Left lobe of liver (tissue), 2 donors: ENCODE measurements at regions not wholly inside any gene's neighbourhood (a gene's known extent, or its start where the extent isn't known, plus 50 kb on each side); places are given as distances from the start of the nearest gene placed in this dataset.

Experiments used
- ATAC-seq: fragments of 200-7000 bp; cut with Tn5 transposase; one replicate; pipeline ENCODE4 v1.9.1; 2020; ENCODE audit warnings: mild to moderate bottlenecking, moderate library complexity
- DNase-seq: peaks from one replicate; pipeline ENCODE4 v3.0.0-alpha.2; 2020; ENCODE audit warnings: low spot score
- donor health status: DM: no; HTN: no; CAD: no; lungs with moderate emphysema.
- donor health status: DM: no; HTN: yes; CAD: no.

DNA sequence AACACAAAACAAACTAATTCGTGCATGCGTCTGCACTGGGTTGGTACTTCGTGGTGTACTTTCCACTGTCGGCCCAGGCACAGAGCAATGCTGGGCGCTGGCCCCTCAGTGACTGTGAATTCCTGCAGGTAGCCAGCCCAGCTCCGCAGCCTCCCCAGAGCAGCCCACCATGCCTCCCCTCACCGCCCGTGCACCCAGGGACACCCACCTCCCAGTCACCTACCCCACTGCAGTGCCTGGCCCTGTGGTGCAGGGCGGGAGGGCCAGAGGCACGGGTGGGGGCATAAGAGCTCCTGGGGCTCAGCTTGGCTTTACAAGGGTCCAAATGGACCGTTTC, 93.1 kb upstream of the ZNF507 start:
- no peak for DNase-seq
- ATAC-seq: no peak

DNA sequence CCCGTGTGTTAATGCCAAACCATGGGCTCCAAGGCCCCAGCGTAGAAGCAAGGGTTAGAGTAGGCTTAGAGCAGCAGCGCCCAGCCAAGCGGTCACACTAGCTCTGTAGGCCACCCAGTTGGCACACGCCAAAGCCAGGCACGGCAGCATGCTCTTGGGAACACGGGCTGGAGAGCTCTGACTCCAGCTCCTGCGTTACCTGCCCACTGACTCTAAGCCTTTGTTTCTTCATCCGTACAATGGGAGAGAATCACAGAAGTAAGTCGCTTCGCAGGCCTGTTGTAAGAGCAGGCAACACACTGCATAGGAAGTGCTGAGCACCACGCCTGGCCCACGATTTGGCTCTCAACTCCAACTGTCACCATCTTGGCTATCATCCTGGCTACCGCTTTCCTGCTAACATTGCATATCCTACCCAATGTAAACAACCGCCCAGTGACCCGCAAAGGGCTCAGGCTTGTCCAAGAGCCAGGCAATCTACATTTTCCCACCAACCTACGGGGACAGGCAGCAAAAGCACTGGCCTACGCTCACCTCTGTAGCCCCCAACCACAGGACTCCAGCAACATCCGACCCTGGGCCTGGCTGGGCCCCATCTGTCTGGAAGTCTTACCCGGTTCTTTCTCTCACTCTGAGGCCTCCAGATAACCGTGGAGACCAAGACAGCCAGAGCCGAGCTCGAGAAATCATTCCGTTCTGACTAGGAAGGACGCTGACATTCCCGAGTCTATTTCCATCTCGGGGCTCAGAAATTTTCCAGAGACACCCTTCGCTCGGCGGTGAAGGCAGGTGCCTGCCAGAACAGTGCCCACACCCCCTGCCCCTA, 91.5 kb upstream of the ZNF507 start:
- ATAC-seq (no peak), DNase-seq (no peak)

DNA sequence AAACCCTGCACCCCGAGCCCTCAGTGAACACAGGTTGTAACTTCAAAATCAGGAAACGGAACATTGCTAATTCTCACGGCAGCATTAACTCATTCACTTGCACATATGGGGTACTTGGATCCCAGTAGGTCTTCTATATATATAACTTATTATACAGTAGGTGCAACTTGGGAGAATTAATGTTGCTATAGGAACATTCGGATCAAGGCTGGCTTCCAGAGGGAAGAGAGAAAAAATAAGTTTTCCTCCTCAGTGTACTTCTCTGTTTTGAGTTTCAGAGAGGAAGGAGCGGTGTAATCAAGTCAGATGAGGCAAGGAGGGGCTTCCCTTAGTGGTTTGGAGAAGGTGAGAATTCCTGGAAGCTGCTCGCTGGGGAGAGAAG, 90.9 kb upstream of the ZNF507 start:
- no peak for ATAC-seq
- DNase-seq: no peak

DNA sequence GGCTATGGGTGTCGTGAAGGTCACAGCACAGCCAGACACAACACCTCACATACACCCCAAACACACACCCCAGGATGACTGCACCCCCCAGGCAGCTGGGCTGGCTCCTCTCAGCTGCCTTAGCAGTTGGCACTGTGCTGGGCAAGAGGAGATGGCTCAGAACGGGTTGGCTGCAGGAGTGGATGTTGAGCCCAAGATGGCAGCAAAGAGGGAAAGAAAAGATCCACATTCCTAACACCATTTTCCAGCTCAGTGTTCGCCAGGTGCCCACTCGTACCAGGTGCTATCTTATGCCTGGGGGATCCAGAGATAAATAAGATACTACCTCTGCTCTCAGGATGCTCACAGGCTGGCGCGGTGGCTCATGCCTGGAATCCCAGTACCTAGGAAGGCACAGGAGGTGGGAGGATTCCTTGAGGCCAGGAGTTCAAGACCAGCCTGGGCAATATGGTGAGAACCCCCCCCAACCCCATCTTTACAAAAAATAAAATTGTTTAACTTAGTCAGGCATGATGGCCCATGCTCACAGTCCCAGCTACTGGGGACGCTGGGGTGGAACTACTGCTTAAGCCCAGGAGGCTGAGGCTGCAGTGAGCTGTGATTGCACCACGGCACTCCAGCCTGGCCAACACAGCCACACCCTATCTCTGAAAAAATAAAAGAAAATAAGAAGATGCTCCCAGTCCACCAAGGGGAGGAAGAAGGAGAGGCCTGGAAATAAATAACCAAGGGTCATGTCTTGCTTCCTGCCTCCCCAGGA, 89.7 kb upstream of the ZNF507 start:
- no peak for ATAC-seq
- DNase-seq: no peak

DNA sequence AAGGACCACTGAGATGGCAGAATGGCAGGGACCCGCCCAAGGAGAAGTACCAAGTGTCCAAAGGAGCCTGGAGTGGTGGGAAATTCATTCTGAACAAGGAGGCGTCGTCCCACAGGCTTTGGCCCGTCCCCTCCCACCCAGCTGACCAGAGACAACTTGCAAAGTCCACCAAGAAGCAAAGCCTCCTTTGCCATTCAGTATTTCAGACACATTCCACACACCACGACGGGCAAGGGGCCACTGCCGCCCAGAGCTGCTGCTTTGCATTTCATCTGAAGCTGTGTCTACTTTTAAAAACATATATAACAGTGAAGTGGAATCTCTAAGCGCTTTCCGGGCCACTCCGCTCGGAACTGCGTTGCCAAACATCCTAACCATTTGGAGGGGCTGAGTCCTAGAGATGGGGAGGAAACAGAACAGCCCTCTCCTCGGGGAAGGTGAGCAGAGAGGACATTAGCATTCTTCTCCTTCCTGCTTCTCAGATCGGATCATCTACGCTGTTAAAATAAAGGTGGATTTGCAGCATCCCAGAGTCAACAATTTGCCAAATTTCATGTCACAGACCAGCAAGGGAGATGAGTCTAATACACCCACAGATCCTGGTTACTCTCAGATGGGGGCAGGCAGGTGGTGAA, 89.0 kb upstream of the ZNF507 start:
- ATAC-seq: no peak
- no peak for DNase-seq

DNA sequence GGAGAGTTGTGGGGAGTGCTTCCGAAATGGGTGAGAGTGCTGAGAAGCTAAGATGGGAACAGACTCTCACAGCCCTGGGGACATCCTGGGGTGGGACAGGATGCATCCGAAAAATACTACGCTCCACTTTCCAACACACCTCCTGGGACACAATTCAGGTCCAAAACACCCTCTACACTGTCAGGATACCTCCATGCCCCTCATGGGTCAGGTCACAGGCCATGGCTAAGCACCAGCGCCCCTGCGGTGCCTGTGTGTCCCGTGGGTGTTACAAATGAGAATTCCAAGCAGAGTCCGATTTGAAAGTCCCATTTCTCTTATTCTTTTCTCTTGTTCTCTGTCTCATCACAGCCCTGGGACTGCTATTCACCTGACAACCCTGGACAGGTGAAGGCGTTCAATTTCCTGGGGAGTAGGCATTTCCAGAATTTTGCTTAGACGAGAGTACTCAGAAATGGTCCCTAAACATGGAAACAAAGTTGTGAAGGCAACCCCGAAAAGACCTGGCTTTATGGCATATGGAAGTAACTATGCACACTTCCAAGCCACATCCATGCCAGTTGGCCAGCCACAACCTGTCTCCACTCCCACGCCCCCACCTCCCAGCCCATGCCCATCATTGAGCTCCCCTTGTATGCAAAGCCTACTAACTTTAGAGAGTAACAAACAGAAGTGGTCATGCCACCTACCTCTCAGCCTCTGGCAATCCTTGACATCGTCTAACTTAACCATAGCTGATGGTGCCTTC, 87.9 kb upstream of the ZNF507 start:
- ATAC-seq (no peak), DNase-seq (no peak)

DNA sequence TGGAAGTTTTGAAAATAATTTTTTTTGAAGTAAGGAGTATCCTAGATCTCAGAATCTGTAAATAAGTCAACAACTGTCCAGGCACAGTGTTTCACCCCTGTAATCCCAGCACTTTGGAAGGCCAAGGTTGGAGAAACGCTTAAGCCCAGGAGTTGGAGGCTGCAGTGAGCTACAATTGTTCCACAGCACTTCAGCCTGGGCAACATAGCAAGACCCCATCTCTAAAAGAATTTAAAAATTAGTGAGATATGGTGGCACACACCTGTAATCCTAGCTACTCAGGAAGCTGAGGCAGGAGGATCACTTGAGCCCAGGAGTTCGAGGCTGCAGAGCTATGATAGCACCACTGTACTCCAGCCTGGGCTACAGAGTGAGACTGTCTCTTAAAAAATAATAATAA, 87.2 kb upstream of the ZNF507 start:
- ATAC-seq (no peak), DNase-seq (no peak)

DNA sequence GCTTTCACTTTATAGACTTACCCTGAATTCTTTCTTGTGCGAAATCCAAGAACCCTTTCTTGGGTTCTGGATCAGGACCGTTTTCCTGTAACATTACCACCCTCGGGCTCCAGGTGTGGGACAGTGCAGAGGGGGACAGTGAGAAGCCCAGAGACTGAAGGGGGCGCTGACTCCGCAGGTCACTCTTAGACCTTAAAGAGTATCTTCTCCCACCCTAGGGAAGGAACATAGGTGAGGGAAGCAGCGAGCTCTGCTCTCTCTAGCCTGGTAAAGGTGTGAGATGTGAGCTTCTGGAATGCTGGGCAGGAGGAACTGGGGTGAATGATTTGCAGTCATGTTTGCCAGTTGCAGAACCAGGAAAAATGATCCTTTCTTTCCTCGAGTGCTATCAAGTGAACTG, 80.8 kb upstream of the ZNF507 start:
- ATAC-seq: no peak
- no peak for DNase-seq

DNA sequence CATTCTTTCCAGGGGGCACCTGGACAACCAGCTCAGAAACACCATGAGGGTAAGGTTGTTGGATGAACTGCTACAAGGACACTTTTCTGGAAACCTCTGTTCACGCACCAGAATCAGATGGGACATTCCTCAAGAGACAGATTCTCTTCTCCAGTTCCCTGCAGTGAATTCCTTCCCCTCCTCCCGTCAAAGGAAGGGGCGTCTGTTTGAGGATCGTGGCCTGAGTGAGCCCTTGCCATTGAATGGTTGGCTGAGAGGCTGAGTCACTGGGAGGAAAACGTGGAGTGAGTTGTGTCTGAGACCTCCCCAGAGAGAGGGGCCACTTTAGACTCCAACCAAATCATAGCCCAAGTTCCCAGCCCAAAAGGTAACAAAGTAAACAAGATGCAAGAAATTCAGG, 79.4 kb upstream of the ZNF507 start:
- no peak for ATAC-seq
- DNase-seq: no peak

DNA sequence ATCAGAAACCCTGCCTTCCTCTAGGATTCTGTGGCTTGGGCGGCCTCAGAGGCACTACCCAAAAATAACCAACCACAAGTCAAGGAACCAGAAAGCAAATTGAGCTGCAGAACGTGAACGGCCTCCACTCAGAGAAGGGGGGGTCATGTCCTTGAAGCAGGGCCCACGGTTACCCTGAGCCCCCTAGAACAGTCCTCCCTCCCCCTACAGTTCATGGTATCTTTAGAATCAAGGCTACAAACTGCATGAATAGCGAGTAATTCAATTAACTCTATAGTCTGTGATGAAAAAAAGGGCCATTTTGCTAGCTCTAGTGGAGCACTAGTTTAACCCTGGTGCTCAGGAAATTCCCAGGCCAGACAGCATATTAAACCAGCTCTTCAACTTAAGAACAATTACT, 79.0 kb upstream of the ZNF507 start:
- ATAC-seq (no peak), DNase-seq (no peak)

DNA sequence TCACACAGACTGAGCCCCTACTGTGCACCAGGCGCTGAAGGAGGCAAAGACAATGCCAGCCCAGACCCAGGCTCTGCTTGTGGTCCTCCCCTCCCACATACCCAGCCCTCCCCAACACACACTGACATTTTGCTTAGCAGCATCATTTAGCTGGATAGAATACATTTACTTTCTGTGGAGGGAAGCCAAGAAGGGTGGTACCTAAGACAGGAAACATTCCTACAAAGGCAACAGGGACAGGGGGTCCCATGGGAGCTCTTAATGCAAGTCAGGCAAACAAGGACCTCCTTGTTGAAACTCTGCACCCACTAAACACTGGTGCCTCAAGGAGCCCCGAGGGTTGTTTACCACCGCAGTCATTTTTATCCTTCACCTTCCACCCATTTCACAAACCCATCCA, 77.0 kb upstream of the ZNF507 start:
- no peak for DNase-seq
- ATAC-seq: no peak

DNA sequence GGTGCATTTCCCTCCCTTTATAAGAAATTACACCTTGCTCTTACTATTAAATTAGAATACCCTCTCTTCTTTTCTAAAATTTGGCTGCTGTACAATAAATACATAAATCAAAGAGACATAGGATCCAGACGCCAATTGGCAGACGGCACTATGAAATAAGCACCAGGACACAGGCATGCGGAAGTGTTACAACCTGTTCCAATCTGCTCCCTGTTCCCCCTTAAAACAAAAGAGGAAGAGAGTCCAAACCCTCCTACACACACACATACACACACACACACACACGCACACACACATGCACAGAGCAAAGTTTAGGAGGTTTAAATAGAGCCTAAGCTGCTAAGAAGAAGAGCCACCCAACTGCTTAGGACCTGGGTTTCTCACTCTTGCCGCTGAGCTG, 75.6 kb upstream of the ZNF507 start:
- ATAC-seq: no peak
- no peak for DNase-seq

DNA sequence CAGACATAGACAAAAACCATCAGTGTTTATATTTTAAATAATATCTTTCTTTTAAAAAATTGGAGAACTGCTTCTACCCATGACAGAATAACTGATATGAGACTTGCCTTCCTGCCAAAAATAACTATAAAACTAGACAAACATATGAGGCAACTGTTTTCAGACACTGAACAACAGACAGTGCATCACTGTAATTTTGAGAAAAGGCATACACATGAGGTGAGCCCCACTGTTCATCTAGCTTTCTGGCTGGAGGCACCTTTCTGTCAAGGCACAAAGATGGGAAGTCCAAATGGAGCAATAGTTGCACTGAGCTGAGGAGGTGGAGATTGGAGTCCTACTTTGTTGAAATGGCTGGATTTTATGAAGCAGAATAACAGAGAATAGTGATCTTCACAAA, 71.9 kb upstream of the ZNF507 start:
- ATAC-seq (no peak), DNase-seq (no peak)

DNA sequence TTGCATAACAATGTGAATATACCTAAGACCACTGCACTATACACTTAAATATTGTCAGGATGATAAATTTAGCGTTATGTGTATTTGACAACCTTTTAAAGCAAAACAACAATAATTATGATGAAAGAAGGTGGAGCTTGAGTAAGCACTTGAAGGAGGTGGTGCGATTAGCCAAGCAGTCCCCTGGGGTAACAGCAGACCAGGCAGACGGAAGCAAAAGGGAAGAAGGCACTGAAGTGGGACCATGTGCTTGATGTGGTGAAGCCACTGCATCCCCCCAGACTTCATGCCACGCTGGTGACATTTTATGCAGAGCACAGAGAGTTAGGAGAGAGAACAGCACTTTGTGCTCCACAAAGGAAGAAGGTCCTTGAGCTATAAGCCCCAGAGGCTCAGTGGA, 58.3 kb upstream of the ZNF507 start:
- ATAC-seq: no peak
- DNase-seq: no peak

DNA sequence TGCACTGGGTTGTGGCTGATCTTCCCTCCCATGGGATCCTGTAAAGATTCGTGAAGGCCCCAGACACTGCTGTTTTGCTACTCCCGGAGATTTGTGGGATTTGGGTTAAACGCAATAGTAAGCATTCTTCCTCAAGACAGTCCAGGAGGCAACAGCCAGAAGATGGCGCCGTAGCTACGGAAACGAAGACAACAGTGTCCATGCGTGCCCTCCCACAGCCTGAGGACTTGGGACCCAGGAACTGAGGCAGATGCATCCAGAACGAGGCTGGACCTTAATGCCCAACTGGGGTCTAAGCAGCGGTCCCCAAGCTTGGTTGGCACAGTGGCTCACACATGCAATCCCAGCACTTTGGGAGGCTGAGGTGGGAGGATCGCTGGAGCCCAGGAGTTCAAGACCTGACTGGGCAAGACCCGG, 57.6 kb upstream of the ZNF507 start:
- ATAC-seq: peak; percentile 64
- no peak for DNase-seq

DNA sequence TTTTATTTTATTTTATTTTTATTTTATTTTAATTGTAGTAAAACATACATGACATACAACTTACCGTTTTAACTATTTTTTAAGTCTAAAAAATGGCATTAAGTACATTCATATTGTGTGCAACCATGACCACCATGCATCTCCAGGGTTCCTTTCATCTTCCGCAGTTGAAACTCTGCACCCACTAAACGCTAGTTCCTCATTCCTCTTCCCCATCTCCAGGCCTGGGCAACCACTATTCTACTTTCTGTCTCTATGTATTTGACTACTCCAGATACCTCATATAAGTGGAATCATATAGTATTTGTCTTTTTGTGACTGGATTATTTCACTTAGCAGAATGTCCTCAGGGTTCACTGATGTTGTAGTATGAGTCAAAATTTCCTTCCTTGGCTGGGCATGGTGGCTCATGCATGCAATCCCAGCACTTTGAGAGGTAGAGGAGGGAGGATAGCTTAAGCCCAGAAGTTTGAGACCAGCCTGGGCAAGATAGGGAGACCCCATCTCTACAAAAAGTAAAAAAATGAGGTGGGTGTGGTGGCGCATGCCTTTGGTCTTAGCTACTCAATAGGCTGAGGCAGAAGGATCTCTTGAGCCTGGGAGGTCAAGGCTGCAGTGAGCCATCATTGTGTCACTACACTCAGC, 55.7 kb upstream of the ZNF507 start:
- ATAC-seq (no peak), DNase-seq (no peak)

DNA sequence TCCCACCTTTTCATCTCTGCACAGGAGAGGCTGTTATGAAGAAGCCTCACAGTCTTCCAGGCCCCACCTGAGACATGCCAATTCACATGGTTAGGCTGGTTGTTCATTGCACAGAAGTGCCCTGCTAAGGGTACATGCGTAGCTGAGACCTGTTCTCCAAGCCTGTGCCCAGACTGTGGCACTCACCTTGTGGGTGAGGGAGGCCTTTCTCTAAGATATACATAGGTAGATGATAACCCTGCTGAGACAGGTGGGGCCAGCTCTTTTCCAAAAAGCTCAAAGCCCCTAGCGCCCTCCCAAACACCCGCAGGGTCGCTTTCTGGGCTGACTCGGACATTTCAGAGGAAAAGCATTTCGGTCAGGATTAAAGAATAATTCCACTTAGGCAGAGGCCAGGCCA, 53.5 kb upstream of the ZNF507 start:
- DNase-seq (no peak), ATAC-seq (no peak)

DNA sequence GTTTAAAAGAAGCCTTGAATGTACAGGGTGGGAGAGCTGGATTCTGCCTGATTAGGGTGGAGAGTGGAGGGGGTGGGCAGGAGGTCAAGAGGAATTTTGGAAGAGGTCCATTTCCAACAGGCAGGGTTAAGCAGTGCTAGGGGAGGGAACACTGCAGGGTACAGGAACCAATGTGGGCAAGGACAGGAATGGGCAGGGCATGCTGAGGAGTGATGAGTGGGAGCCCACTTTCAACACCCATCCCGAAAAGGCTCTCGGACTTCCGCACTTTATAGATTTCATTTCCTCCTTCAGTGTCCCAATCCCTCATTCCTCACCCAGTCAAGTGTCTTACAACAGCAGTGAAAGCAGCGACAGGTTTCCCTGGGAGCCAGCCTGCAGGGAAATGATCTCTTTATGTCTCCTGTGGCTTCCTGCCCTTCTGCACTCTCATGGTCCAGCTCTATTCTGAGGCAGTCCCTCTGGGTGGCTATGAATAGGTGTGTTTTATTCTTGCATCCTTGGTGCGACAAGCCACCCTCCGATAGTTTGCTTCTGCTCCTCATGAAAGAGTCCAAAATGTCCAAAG, 50.5 kb upstream of the ZNF507 start:
- ATAC-seq: no peak
- no peak for DNase-seq
